ENCODE measurements at regions not wholly inside any gene's neighbourhood (a gene's known extent, or its start where the extent isn't known, plus 50 kb on each side); places are given as distances from the start of the nearest gene placed in this dataset.

DNA sequence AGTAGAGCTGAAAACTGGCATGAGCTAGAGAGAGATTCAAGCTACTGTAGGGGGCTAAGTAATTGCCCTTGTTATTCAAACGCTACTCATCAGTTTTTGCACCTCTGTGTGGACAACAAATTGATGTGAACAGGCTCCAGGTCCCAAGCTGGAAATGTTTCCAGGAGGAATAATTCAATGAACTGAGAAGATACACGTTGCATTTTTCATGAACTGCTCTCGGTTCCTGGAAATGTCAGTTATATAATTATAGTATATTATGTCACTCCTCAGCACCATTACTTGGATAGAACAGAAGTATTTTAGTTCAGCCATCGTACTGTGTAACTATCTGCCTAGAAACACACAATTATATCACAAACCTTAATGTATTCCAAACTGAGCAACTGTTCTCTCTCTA, 65.9 kb upstream of the A1CF start:
- TF ChIP-seq, protein P1, sequence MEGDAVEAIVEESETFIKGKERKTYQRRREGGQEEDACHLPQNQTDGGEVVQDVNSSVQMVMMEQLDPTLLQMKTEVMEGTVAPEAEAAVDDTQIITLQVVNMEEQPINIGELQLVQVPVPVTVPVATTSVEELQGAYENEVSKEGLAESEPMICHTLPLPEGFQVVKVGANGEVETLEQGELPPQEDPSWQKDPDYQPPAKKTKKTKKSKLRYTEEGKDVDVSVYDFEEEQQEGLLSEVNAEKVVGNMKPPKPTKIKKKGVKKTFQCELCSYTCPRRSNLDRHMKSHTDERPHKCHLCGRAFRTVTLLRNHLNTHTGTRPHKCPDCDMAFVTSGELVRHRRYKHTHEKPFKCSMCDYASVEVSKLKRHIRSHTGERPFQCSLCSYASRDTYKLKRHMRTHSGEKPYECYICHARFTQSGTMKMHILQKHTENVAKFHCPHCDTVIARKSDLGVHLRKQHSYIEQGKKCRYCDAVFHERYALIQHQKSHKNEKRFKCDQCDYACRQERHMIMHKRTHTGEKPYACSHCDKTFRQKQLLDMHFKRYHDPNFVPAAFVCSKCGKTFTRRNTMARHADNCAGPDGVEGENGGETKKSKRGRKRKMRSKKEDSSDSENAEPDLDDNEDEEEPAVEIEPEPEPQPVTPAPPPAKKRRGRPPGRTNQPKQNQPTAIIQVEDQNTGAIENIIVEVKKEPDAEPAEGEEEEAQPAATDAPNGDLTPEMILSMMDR (conservative IDR thresholded peaks at IDR 0.05; ENCODE audit: low read depth, low read length), result no peak
- no peak for TF ChIP-seq EZH2 (IDR thresholded peaks at IDR 0.05; ENCODE audit: low read length, unreplicated experiment)

All from PC-3 (cell line).